ENCODE measurements at regions not wholly inside any gene's neighbourhood (a gene's known extent, or its start where the extent isn't known, plus 50 kb on each side); places are given as distances from the start of the nearest gene placed in this dataset.

- Histone ChIP-seq H3K9ac (no peak overlapping the region), H3K4me1 (ENCODE audit: insufficient read depth) (0 out of 2 replicates have a peak, but pooled peaks cover 4% of the 10 kb centered on the region), H3K4me3 (no peak overlapping the region), H3K9me3 (ENCODE audit: low read depth) (no peaks in the 10 kb centered on the region), H3F3A (ENCODE audit: insufficient read depth) (no peaks in the 10 kb centered on the region), H4K20me1 (ENCODE audit: insufficient read depth) (no peaks in the 10 kb centered on the region), H3K79me2 (ENCODE audit: insufficient read depth) (no peaks in the 10 kb centered on the region), H3K9me2 (ENCODE audit: insufficient read depth) (no peaks in the 10 kb centered on the region), H3K36me3 (ENCODE audit: low read depth) (no peaks in the 10 kb centered on the region), H3K27ac (no peak overlapping the region), H3K4me2 (ENCODE audit: unreplicated experiment) (no peak overlapping the region), H2AFZ (no peak overlapping the region), H3K27me3 (replicated peaks; ENCODE audit: insufficient read depth) (0 out of 2 replicates have a peak, but pooled peaks cover 3% of the 10 kb centered on the region)
- WGBS, 2 experiments (ENCODE audit: low coverage in 1 of 2, low lambda C conversion rate in 2 of 2, missing lambda C conversion rate in 2 of 2) = 60 to 65% methylated on average over 4 of the region's 4 CpGs
- no peak for TF ChIP-seq EZH2phosphoT487 (IDR thresholded peaks at IDR 0.05; ENCODE audit: insufficient read depth, low read depth)
- TF ChIP-seq EZH2 (IDR thresholded peaks at IDR 0.05; ENCODE audit: insufficient read depth, poor library complexity, severe bottlenecking) = no peak
- in situ Hi-C loops (cut with MboI) = no loop called here
- DNase-seq = peak; percentile 30
Measured at GRCh38 chr4:115323106-115323707, 209.8 kb upstream of the NDST4 start.

- TF ChIP-seq EZH2phosphoT487 (IDR thresholded peaks at IDR 0.05; ENCODE audit: insufficient read depth, low read depth) = no peak
- TF ChIP-seq EZH2 (IDR thresholded peaks at IDR 0.05; ENCODE audit: insufficient read depth, poor library complexity, severe bottlenecking) = no peak
- Histone ChIP-seq H3K4me3 (no peak overlapping the region), H3K9me3 (ENCODE audit: low read depth) (no peaks in the 10 kb centered on the region), H4K20me1 (ENCODE audit: insufficient read depth) (no peaks in the 10 kb centered on the region), H3K36me3 (ENCODE audit: low read depth) (no peaks in the 10 kb centered on the region), H3K27ac (no peak overlapping the region), H3K4me1 (ENCODE audit: insufficient read depth) (no peaks in the 10 kb centered on the region), H3K79me2 (ENCODE audit: insufficient read depth) (no peaks in the 10 kb centered on the region), H3K9ac (no peak overlapping the region), H2AFZ (no peak overlapping the region), H3K27me3 (replicated peaks; ENCODE audit: insufficient read depth) (no peaks in the 10 kb centered on the region), H3F3A (ENCODE audit: insufficient read depth) (no peaks in the 10 kb centered on the region), H3K4me2 (ENCODE audit: unreplicated experiment) (no peak overlapping the region), H3K9me2 (ENCODE audit: insufficient read depth) (no peaks in the 10 kb centered on the region)
- in situ Hi-C loops (cut with MboI) = no loop called here
- no peak for DNase-seq
- WGBS, 2 experiments (ENCODE audit: low coverage in 1 of 2, low lambda C conversion rate in 2 of 2, missing lambda C conversion rate in 2 of 2) = 82 to 88% methylated on average over 4 of the region's 4 CpGs
Measured at GRCh38 chr4:115315182-115315581, 201.8 kb upstream of the NDST4 start.

- no peak overlapping the region for H3K9ac ChIP-seq
- H3K27ac ChIP-seq = no peak overlapping the region
- H3K36me3 ChIP-seq (ENCODE audit: low read depth) = no peaks in the 10 kb centered on the region
- H3K9me2 ChIP-seq (ENCODE audit: insufficient read depth) = no peaks in the 10 kb centered on the region
- H2AFZ ChIP-seq = no peak overlapping the region
- TF ChIP-seq EZH2phosphoT487 (IDR thresholded peaks at IDR 0.05; ENCODE audit: insufficient read depth, low read depth) (no peak), EZH2 (IDR thresholded peaks at IDR 0.05; ENCODE audit: insufficient read depth, poor library complexity, severe bottlenecking) (no peak)
- H3F3A ChIP-seq (ENCODE audit: insufficient read depth) = no peaks in the 10 kb centered on the region
- peak; percentile 6 for DNase-seq
- H3K27me3 ChIP-seq (replicated peaks; ENCODE audit: insufficient read depth) = no peaks in the 10 kb centered on the region
- WGBS, 2 experiments (ENCODE audit: low coverage in 1 of 2, low lambda C conversion rate in 2 of 2, missing lambda C conversion rate in 2 of 2) = 4 to 8% methylated on average over 2 of the region's 2 CpGs
- no peak overlapping the region for H3K4me2 ChIP-seq (ENCODE audit: unreplicated experiment)
- no peaks in the 10 kb centered on the region for H3K4me1 ChIP-seq (ENCODE audit: insufficient read depth)
- no peaks in the 10 kb centered on the region for H4K20me1 ChIP-seq (ENCODE audit: insufficient read depth)
- no peaks in the 10 kb centered on the region for H3K79me2 ChIP-seq (ENCODE audit: insufficient read depth)
- no peak overlapping the region for H3K4me3 ChIP-seq
- in situ Hi-C loops (cut with MboI) = no loop called here
- H3K9me3 ChIP-seq (ENCODE audit: low read depth) = no peaks in the 10 kb centered on the region
Measured at GRCh38 chr4:115310641-115311040, 197.2 kb upstream of the NDST4 start.

- in situ Hi-C loops (cut with MboI) = no loop called here
- no peaks in the 10 kb centered on the region for H3K9me3 ChIP-seq (ENCODE audit: low read depth)
- H3K9me2 ChIP-seq (ENCODE audit: insufficient read depth) = no peaks in the 10 kb centered on the region
- H3K9ac ChIP-seq = no peak overlapping the region
- H2AFZ ChIP-seq = no peak overlapping the region
- DNase-seq = no peak
- H3K4me1 ChIP-seq (ENCODE audit: insufficient read depth) = no peaks in the 10 kb centered on the region
- 58 to 83% methylated on average over 1 of the region's 1 CpG for WGBS, 2 experiments (ENCODE audit: low coverage in 1 of 2, low lambda C conversion rate in 2 of 2, missing lambda C conversion rate in 2 of 2)
- H3K27ac ChIP-seq = no peak overlapping the region
- H3K79me2 ChIP-seq (ENCODE audit: insufficient read depth) = no peaks in the 10 kb centered on the region
- no peaks in the 10 kb centered on the region for H3F3A ChIP-seq (ENCODE audit: insufficient read depth)
- H3K36me3 ChIP-seq (ENCODE audit: low read depth) = no peaks in the 10 kb centered on the region
- no peaks in the 10 kb centered on the region for H3K27me3 ChIP-seq (replicated peaks; ENCODE audit: insufficient read depth)
- TF ChIP-seq EZH2 (IDR thresholded peaks at IDR 0.05; ENCODE audit: insufficient read depth, poor library complexity, severe bottlenecking) (no peak), EZH2phosphoT487 (IDR thresholded peaks at IDR 0.05; ENCODE audit: insufficient read depth, low read depth) (no peak)
- no peak overlapping the region for H3K4me2 ChIP-seq (ENCODE audit: unreplicated experiment)
- H4K20me1 ChIP-seq (ENCODE audit: insufficient read depth) = no peaks in the 10 kb centered on the region
- H3K4me3 ChIP-seq = no peak overlapping the region
Measured at GRCh38 chr4:115294717-115295116, 181.3 kb upstream of the NDST4 start.

GRCh38 chr4:115293093-115293462 lies 179.7 kb upstream of the NDST4 start:
- Histone ChIP-seq H4K20me1 (ENCODE audit: insufficient read depth) (no peaks in the 10 kb centered on the region), H3F3A (ENCODE audit: insufficient read depth) (no peaks in the 10 kb centered on the region), H3K9me2 (ENCODE audit: insufficient read depth) (no peaks in the 10 kb centered on the region), H3K4me1 (ENCODE audit: insufficient read depth) (no peaks in the 10 kb centered on the region), H3K9me3 (ENCODE audit: low read depth) (no peaks in the 10 kb centered on the region), H2AFZ (no peak overlapping the region), H3K27me3 (replicated peaks; ENCODE audit: insufficient read depth) (no peaks in the 10 kb centered on the region), H3K36me3 (ENCODE audit: low read depth) (no peaks in the 10 kb centered on the region), H3K9ac (no peak overlapping the region), H3K27ac (no peak overlapping the region), H3K79me2 (ENCODE audit: insufficient read depth) (no peaks in the 10 kb centered on the region), H3K4me3 (no peak overlapping the region), H3K4me2 (ENCODE audit: unreplicated experiment) (no peak overlapping the region)
- WGBS, 2 experiments (ENCODE audit: low coverage in 1 of 2, low lambda C conversion rate in 2 of 2, missing lambda C conversion rate in 2 of 2) = 92 to 96% methylated on average over 1 of the region's 1 CpG
- in situ Hi-C loops (cut with MboI) = no loop called here
- no peak for DNase-seq
- TF ChIP-seq EZH2 (IDR thresholded peaks at IDR 0.05; ENCODE audit: insufficient read depth, poor library complexity, severe bottlenecking) (no peak), EZH2phosphoT487 (IDR thresholded peaks at IDR 0.05; ENCODE audit: insufficient read depth, low read depth) (no peak)

Data from GM23248 (cell line).